HCT116 (cell line): ENCODE measurements at regions not wholly inside any gene's neighbourhood (a gene's known extent, or its start where the extent isn't known, plus 50 kb on each side); places are given as distances from the start of the nearest gene placed in this dataset.

Experiments
- ATAC-seq: fragments of 200-7000 bp; cut with Tn5 transposase; 2 replicates; pipeline ENCODE4 v1.9.1; 2020; ENCODE audit warnings: mild to moderate bottlenecking, moderate library complexity
- BruUV-seq: library from RNA; stranded (reverse); fragments of 400-500 nt; replicated peaks from 2 replicates; lab custom pipeline; 2021; lab: Mats Ljungman, UMichigan
- CTCF ChIA-PET: fragments of 300-600 bp; sonication (Branson Sonifier 250); formaldehyde crosslinking; loops from one replicate; lab custom pipeline; 2021; ENCODE audit warnings: antibody characterized with exemption; lab: Charles Lee
- POLR2A ChIA-PET: fragments of 300-600, 350-600 bp; sonication (Branson Sonifier 250); formaldehyde crosslinking; loops from one replicate; lab custom pipeline; 2021; ENCODE audit warnings: antibody characterized with exemption; lab: Charles Lee
- RAD21 ChIA-PET, 2 experiments: fragments of 300-600 bp; sonication (Branson Sonifier 250); formaldehyde crosslinking; loops; one replicate each; lab custom pipeline; 2023; ENCODE audit warnings: low total read pairs in 2 of 2; ENCODE audit not compliant: uncharacterized antibody in 2 of 2, unreplicated experiment in 2 of 2, low non-redundant PET in 1 of 2; lab: Charles Lee
- DNase-seq: peaks from one replicate; pipeline ENCODE4 v3.0.0-alpha.2; 2010; ENCODE audit warnings: low read depth, low spot score
- H2AFZ ChIP-seq: fragments of 200-600 bp; shearing (Covaris generic), sonication (generic); 2 replicates; pipeline ENCODE4 v1.6.1; 2017; ENCODE audit warnings: low read depth, mixed run types, mixed read lengths, antibody characterized with exemption, low read length; ENCODE audit not compliant: poor library complexity, severe bottlenecking
- H3K27ac ChIP-seq: 2 replicates; pipeline ENCODE4 v1.5.1; 2012; ENCODE audit warnings: low read depth, low read length
- H3K27me3 ChIP-seq: fragments of 200-600 bp; sonication (generic); 2 replicates; pipeline ENCODE4 v1.6.1; 2016; ENCODE audit warnings: mixed run types, low read length, mixed read lengths; ENCODE audit not compliant: insufficient read depth
- H3K36me3 ChIP-seq, 2 experiments: fragments of 200-500 bp in 1 of 2; fragments of 200-600 bp in 1 of 2; sonication (Bioruptor generic) in 1 of 2; sonication (generic) in 1 of 2; 2 replicates each; pipeline versions ENCODE4 v1.5.1 to v1.6.1; 2014 to 2016; ENCODE audit warnings: low read length in 2 of 2, inconsistent platforms in 1 of 2, mixed read lengths in 1 of 2, mixed run types in 1 of 2; ENCODE audit not compliant: insufficient read depth in 2 of 2, control insufficient read depth in 1 of 2
- H3K4me1 ChIP-seq, 2 experiments: fragments of 200-600 bp in 1 of 2; sonication (generic) in 1 of 2; 2 replicates each; pipeline versions ENCODE4 v1.5.1 to v1.6.1; 2012 to 2017; ENCODE audit warnings: low read length in 2 of 2, inconsistent platforms in 1 of 2, mild to moderate bottlenecking in 1 of 2, mixed read lengths in 1 of 2, mixed run types in 1 of 2, moderate library complexity in 1 of 2; ENCODE audit not compliant: insufficient read depth in 2 of 2, control insufficient read depth in 1 of 2
- H3K4me2 ChIP-seq: fragments of 200-600 bp; sonication (generic); 2 replicates; pipeline ENCODE4 v1.6.1; 2017; ENCODE audit warnings: mixed run types, low read length, mixed read lengths
- H3K4me3 ChIP-seq, 2 experiments: fragments of 200-600 bp in 1 of 2; sonication (generic) in 1 of 2; replicated peaks in 1 of 2; 2 replicates each; pipeline ENCODE4 v1.5.1; 2011 to 2016; ENCODE audit warnings: low read length in 2 of 2, control low read depth in 1 of 2, low read depth in 1 of 2, mild to moderate bottlenecking in 1 of 2, mixed read lengths in 1 of 2, mixed run types in 1 of 2
- H3K79me2 ChIP-seq: fragments of 200-600 bp; sonication (generic); 2 replicates; pipeline ENCODE4 v1.6.1; 2017; ENCODE audit warnings: mild to moderate bottlenecking, mixed run types, low read length, moderate library complexity, mixed read lengths; ENCODE audit not compliant: insufficient read depth
- H3K9ac ChIP-seq: fragments of 200-600 bp; sonication (generic); 2 replicates; pipeline ENCODE4 v1.6.1; 2016; ENCODE audit warnings: low read length, mixed read lengths
- H3K9me2 ChIP-seq: fragments of 200-600 bp; sonication (generic), shearing (Covaris generic); 2 replicates; pipeline ENCODE4 v1.6.1; 2017; ENCODE audit warnings: mixed run types, mild to moderate bottlenecking, moderate library complexity; ENCODE audit not compliant: insufficient read depth
- H3K9me3 ChIP-seq, 2 experiments: fragments of 200-500 bp in 1 of 2; fragments of 200-600 bp in 1 of 2; sonication (Bioruptor generic) in 1 of 2; sonication (generic) in 1 of 2; 2 replicates each; pipeline ENCODE4 v1.6.1; 2014 to 2017; ENCODE audit warnings: low read length in 2 of 2, mixed read lengths in 2 of 2, inconsistent platforms in 1 of 2, low read depth in 1 of 2, mild to moderate bottlenecking in 1 of 2, mixed run types in 1 of 2, moderate library complexity in 1 of 2; ENCODE audit not compliant: control insufficient read depth in 1 of 2, insufficient read depth in 1 of 2
- H4K20me1 ChIP-seq: fragments of 200-600 bp; sonication (generic), shearing (Covaris generic); 2 replicates; pipeline ENCODE4 v1.6.1; 2017; ENCODE audit warnings: mixed run types, mild to moderate bottlenecking, moderate library complexity; ENCODE audit not compliant: insufficient read depth
- CBX3 ChIP-seq: IDR thresholded peaks from 2 replicates; pipeline ENCODE4 v1.6.1; 2012; ENCODE audit warnings: low read depth
- CEBPB ChIP-seq: IDR thresholded peaks from 2 replicates; pipeline ENCODE4 v1.6.1; 2012; ENCODE audit warnings: low read depth
- CTCF ChIP-seq, 3 experiments: fragments of 200-600 bp in 1 of 3; sonication (generic) in 1 of 3; IDR thresholded peaks in 2 of 3; conservative IDR thresholded peaks in 1 of 3; 2 replicates each; pipeline ENCODE4 v1.5.1; 2012 to 2017; ENCODE audit warnings: low read depth in 2 of 3, low read length in 2 of 3, antibody characterized with exemption in 1 of 3, borderline replicate concordance in 1 of 3, control low read depth in 1 of 3, mild to moderate bottlenecking in 1 of 3, mixed read lengths in 1 of 3, mixed run types in 1 of 3, moderate library complexity in 1 of 3; ENCODE audit not compliant: insufficient read depth in 1 of 3
- EZH2phosphoT487 ChIP-seq: fragments of 200-600 bp; IDR thresholded peaks from 2 replicates; pipeline ENCODE4 v1.6.1; 2018; ENCODE audit warnings: antibody characterized with exemption, borderline replicate concordance
- JUND ChIP-seq: IDR thresholded peaks from 2 replicates; pipeline ENCODE4 v1.6.1; 2012
- MAX ChIP-seq: IDR thresholded peaks from 2 replicates; pipeline ENCODE4 v1.6.1; 2012
- RAD21 ChIP-seq: IDR thresholded peaks from 2 replicates; pipeline ENCODE4 v1.6.1; 2012; ENCODE audit warnings: low read depth, mild to moderate bottlenecking
- REST ChIP-seq: IDR thresholded peaks from 2 replicates; pipeline ENCODE4 v1.6.1; 2012; ENCODE audit warnings: low read depth
- SIN3A ChIP-seq: IDR thresholded peaks from 2 replicates; pipeline ENCODE4 v1.6.1; 2012; ENCODE audit warnings: low read depth
- SP1 ChIP-seq: IDR thresholded peaks from 2 replicates; pipeline ENCODE4 v1.6.1; 2012; ENCODE audit warnings: low read depth
- SRF ChIP-seq: IDR thresholded peaks from 2 replicates; pipeline ENCODE4 v1.6.1; 2012; ENCODE audit warnings: low read depth
- TCF7L2 ChIP-seq: IDR thresholded peaks from 2 replicates; pipeline ENCODE4 v1.7.0; 2011; ENCODE audit warnings: borderline replicate concordance, inconsistent platforms; ENCODE audit not compliant: insufficient read depth, insufficient read length; ENCODE audit errors: extremely low read depth
- ZFX ChIP-seq: fragments of 450-650 bp; IDR thresholded peaks from 2 replicates; pipeline ENCODE4 v1.6.1; 2017
- intact Hi-C: fragments of 100-400 bp; cut with micrococcal nuclease; formaldehyde crosslinking; loops from 2 replicates; pipeline ENCODE4 v1.10.0; 2022

- H3K27ac ChIP-seq = no peak overlapping the region
- H3K4me2 ChIP-seq = no peak overlapping the region
- H4K20me1 ChIP-seq = no peaks in the 10 kb centered on the region
- no peaks in the 10 kb centered on the region for H3K9me3 ChIP-seq
- no peaks in the 10 kb centered on the region for H3K9me2 ChIP-seq
- no peak overlapping the region for H3K4me3 ChIP-seq
- H3K27me3 ChIP-seq = no peaks in the 10 kb centered on the region
- no peaks in the 10 kb centered on the region for H3K4me1 ChIP-seq
- H3K79me2 ChIP-seq = no peaks in the 10 kb centered on the region
- intact Hi-C loops = no loop called here
- DNase-seq = no peak
- POLR2A ChIA-PET = no interaction called here
- TF ChIP-seq CEBPB (no peak), TCF7L2 (no peak), RAD21 (no peak), REST (no peak), SP1 (no peak), MAX (no peak), ZFX (no peak), JUND (no peak), CTCF (IDR thresholded peaks at IDR 0.05 in 2 of 3, conservative IDR thresholded peaks at IDR 0.05 in 1 of 3; ENCODE audit: borderline replicate concordance in 1 of 3, insufficient read depth in 1 of 3, low read depth in 2 of 3, low read length in 2 of 3) (no peak), EZH2phosphoT487 (no peak), SRF (no peak), CBX3 (no peak), SIN3A (no peak)
- BruUV-seq = no TSS peak
- H3K9ac ChIP-seq = no peak overlapping the region
- RAD21 ChIA-PET = no interaction called here
- ATAC-seq = no peak
- H3K36me3 ChIP-seq = no peaks in the 10 kb centered on the region
- H2AFZ ChIP-seq = no peak overlapping the region
- CTCF ChIA-PET = no interaction called here
Measured at GRCh38 chr3:147797095-147797494, 387.9 kb downstream of the ZIC1 start.
